ENCODE measurements at regions not wholly inside any gene's neighbourhood (a gene's known extent, or its start where the extent isn't known, plus 50 kb on each side); places are given as distances from the start of the nearest gene placed in this dataset.

DNA sequence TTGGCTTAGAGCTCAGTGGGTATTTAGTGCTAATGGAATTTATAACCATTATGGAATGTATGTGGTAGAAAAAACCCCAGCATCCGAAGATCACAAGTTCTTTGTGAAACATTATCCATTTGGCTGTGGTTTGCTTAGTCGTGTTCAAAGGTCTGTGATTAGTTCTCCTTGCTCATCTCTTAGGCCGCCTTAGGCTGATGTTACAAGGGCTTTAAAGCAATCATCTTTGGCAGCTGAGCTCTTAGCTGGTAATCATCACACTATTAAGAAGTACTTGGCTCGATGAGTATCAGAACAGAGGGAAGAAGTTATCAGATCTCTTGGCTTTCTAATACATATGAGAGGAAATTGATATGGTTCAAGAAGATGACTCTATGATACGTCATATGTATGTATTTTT lies 124.1 kb upstream of the E2F7 start:
- DNase-seq, result no peak

DNA sequence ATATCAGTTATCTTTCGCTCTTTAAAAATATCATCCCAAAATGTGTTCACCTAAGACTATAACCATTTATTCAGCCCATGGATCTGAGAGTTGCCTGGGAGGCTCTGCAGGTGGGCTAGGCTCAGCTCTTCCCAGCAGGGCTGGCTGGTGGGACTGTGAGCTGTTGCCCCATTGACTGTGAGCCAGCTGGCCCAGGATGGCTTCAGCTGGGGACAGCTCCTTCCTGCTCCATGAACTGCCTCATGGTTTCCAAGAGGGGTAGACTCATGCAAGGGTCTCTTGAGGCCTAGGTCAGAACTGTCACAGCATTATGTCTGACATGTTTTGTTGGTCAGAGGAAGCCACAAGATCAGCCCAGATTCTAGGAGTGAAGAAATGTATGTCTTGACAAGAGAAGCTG lies 114.1 kb upstream of the E2F7 start:
- no peak for DNase-seq

DNA sequence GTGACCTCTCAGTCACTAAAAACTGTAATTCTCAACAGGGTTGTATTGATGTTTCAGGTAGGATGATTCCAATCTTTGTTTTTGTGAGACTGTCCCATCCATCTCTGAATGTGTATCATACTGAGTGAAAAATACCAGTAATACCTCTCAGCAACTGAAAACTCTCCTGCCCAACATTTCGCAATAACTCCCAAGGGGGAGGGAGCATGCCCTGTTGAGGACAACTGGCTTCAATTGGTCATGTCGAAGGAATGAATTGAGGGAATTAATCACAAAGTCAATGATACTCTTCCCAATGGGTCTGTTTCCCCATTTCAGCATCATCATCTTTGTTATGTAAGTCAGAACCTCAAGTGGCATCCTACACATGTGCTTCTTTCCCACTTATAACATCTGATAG lies 102.4 kb upstream of the E2F7 start:
- no peak for DNase-seq

DNA sequence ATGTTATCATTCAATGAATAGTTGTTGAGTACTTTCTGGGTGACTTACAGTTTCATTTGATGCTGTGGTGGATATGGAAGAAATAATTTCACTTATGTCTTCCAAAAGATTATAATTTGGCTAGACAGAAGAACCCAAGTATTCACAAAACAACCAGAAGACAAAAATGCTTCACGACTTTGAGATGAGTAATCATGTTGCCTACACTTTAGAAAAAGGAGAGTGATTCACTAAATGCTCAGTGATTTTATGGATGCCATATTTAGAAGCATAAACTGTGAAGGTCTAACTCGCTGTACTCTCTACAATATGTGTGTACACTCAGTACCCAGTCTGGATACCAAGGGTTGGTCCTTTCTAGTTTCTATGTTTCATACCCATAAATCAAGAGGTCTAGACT lies 101.3 kb upstream of the E2F7 start:
- DNase-seq, result no peak

- no peak for DNase-seq
These were observed 98.0 kb upstream of the E2F7 start for GRCh38 chr12:77163074-77164038.

DNA sequence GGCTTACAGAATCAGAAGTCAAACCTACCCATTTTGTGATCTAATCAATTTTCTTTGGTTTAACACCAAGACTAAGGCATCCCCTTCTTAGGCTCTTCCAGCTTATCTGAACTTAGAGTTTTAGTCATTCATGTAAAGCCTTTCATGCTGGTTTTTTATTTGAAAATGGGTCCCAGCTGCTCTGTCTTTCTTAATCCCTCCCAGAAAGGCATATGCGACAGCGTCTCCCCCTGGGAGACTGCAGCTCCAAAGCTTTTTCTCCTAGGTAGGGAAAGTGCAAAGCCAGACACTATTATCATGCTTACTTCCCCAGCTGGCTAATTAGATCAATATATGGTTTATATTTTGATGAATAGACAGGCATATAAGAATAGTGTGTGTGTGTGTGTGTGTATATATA lies 96.6 kb upstream of the E2F7 start:
- no peak for DNase-seq

DNA sequence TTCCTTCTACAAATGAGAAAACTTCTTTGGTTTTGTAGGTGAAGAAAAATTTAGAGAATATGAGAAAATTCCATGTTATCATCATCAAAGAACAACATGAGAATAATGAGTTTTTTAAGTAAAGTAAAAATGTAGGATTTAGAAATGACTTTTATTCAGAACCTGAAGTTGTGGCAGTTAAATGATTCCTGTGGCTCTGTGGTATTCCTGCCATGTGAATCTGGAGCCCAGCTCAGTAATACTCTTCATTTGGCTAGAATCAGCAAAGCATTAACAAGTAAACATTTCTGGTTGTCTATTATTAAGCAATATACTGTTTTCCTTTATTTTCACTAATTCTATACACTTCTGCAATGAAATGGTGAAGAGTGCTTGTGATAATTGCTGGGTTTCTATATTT lies 95.6 kb upstream of the E2F7 start:
- no peak for DNase-seq

DNA sequence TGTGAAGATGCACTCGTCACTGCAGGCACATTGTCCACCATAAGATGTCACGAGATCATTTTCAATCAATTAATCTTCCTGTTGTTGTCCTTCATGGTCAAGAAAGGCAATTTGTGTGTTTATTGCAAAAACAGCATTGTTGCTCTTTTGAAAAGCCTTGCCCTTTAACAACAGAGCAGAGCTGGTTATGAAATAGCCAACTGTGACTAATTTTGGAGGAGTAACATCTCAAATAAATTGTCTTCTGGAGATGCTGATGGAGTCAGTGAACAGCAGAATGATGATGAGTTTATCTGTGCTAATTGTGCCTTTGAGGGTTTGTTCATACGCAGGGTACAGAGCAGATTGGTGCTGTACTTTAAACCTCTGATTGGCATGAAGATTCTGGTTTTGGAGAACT lies 88.3 kb upstream of the E2F7 start:
- DNase-seq, result no peak

DNA sequence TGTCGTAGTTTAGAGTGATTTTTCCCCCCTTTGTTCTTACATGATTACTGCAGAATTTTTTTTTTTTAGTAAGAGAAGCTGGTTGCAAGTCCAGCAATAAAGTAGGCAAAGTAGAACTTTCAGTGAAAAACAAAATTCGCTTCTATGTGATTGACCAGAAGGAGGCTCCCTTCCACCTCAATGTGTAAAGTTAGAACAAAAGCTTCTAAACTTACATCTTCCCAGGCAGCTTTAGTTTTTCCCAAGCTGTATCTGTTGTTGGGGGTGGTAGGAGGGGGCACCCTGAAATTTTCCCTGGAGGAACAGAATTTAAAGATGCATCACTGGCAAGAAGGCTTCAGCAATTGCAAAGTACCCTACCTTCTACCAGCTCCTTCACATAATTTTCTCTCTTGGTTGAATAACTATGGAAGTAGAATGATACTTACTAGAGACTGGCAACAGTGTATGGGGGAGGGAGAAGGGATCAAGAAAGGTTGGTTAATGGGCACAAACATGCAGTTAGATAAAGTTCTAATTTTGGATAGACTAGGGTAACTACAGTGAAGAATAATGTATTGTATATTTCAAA lies 87.3 kb upstream of the E2F7 start:
- DNase-seq, result no peak

DNA sequence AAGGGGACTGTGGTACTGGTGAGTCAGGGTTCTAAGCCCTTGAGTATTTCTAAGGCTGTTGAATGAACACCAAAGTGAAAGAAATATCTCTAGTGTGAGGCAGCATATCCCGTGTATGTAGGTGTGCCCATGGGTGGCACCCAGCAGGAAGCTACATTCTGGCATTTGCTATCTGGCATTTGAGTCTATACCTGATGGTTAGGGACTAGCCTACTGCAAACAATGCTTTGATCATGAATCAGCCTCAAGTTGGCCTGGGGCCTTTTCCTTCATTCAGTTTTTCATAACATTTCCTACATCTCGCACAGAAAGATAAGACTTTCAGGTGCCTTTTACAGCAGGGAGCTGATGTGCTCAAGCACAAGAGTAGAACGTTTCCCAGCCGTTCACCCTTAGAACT lies 85.7 kb upstream of the E2F7 start:
- DNase-seq, result no peak

DNA sequence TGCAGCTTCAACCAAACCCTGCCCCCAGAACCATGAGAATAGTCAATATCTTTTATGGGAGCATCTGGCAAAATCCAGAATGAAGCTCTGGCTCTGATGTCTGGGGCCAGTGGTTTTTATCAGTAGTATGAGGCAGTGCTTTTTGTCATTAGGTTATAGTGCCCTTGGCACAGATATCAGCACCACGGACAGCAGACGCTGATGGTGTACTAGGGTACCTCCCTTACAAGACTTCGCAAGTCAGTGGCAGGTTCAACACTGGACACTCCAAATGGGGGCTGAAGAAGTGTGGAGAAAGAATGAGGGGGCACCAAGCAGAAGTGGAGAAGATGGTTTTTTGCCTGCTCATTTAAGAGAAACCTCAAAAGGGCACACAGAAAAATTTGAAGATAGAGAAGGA lies 68.2 kb upstream of the E2F7 start:
- no peak for DNase-seq

DNA sequence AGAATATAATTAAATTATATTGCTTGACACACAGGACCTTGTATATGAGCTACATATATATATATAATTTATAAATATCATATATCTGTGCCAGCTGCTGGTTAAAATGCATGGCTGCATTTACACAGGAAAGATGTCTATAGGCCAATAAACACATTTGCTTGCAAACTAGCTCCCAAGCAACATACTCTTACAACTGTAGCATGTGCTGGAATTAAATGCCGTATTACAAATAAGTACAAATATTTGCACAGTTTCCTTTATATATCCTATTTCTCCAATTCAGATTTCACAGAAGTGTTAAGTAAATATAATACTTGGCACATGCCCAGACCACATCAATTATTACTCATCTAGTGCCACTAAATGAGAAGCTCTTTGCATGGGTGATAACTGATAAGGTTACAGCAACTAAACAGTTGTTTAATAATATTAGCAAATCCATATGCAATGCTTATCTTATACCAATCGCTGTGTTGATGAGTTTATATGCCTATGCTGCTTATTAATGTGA lies 66.7 kb upstream of the E2F7 start:
- no peak for DNase-seq

DNA sequence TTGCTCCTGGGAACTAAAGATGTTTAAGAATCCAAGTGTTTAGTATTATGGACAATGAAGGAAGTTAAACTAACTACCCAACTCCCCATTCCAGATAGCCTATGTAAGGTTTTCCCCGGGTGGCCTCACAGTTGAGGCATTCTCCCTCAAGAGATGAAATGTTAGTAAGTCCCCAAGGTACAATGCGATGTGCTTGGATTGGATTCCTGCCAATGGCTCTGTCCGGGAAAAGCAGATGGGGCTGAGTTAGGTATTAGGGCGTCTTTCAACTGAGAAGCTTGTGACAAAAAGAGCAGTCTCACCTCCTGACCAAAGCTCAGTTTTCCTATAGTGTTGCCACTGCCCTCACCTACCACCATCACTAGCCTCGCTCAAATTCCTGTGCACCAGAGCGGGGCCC lies 64.8 kb upstream of the E2F7 start:
- DNase-seq, result no peak

DNA sequence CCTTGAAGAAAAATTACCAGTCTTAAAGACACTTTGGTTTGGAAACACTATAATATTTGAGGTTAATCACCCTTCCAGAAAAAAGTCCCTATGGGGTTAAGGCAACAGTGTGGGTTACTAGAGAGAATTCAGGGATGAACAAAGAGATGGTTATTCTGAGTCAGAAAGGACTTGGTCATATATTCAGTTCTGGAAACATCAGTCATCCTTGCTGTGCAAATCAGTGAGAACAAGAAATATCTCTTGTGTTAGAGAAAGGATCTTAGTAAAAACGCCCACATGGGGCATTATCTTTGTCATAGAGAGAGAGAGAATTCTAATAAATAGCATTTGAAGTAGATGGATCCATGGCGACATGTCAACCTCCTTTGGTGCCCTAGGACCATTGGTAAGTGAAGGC lies 59.4 kb upstream of the E2F7 start:
- no peak for DNase-seq

- no peak for DNase-seq
These were observed 57.3 kb upstream of the E2F7 start for GRCh38 chr12:77122661-77123060.

DNA sequence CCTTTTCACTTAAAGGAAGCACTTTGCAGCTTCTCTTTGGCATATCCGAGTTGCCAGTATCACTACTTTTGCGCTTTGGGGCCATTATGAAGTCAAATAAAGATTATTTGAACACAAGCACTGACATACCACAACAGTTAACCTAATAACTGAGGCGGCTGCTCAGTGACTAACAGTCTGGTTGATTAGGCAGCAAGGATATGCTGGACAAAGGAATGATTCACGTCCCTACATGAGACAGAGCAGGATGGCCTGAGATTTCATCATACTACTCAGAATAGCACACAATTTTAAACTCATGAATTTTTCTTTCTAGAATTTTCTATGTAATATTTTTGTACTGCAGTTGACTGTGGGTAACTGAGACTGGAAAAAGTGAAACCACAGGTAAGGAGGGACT lies 56.9 kb upstream of the E2F7 start:
- DNase-seq, result no peak

DNA sequence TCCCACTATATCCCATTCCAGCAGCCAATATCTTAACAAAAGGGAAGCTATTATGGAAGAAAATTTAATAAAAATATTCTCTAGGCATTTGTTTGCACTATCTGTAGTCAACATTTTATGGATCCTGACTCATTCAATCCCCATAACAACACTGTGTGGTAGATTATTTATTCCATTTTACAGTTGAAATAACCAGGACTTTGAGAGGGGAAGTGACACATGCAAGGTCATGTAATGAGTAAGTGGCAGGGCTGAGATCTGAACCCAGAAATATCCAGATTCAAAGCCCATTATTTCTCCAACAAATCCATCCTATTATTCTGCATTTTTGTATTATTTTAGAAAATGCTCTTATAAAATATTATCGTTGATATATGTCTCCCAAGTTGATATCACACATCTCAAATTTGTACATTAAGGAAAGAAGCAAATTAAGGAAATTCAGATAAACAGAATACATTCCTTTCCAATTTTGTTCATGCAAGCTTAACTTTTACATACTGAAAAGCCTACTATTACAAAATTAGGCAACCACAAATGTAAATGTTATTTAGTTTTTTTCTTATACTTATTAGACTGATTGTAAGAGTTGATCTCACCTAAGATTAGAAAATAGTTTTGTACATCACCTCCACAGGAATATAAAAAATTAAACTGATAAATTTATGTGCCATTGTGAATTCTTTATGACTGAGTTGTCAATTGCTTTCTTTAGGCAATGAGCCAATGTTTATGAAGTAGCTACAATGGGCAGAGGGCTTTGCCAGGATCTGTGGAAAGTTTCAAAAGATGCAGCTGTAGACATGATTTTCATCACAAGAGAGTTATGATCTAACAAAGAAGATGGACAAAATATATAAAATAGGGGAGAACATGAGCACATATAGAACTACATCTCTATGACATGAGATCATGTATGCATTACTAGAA lies 55.1 kb upstream of the E2F7 start:
- no peak for DNase-seq

DNA sequence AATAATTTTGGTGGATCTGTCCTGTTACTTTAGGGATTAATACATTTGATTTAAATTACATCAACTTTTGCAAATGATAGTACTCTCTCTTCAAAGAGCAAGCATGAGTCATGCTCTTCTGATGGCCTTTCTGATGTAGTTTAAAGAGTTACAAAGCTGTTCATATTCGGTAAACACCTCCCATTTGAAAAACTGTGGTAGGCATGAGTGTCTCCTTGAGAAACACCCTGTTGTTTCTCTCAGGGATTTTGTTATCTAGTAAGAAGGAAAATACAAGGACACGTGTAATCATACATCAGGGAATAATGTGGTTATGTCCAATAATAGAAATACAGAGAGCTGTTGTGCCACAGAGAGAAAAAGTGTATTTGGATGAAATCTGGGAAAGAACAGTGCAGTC lies 53.3 kb upstream of the E2F7 start:
- no peak for DNase-seq

- no peak for DNase-seq
These were observed 50.9 kb upstream of the E2F7 start for GRCh38 chr12:77116277-77116676.

- no peak for DNase-seq
These were observed 50.1 kb upstream of the E2F7 start for GRCh38 chr12:77115471-77115870.
